ENCODE measurements at regions not wholly inside any gene's neighbourhood (a gene's known extent, or its start where the extent isn't known, plus 50 kb on each side); places are given as distances from the start of the nearest gene placed in this dataset.

GRCh38 chr21:21801921-21802320 lies 803.7 kb downstream of the NCAM2 start:
- no peaks in the 10 kb centered on the region for H3K27me3 ChIP-seq (ENCODE audit: control insufficient read depth in 2 of 2, insufficient read depth in 2 of 2, low read length in 2 of 2)

GRCh38 chr21:21806711-21807597 lies 808.7 kb downstream of the NCAM2 start:
- Mint-ChIP-seq H3K4me1 (no peaks in the 10 kb centered on the region), H3K27ac (no peak overlapping the region), H3K36me3 (no peaks in the 10 kb centered on the region), H3K9me3 (peaks cover 2 to 13% (median 8%) of the 10 kb centered on the region in 7 donors), H3K27me3 (ENCODE audit: low read depth in 3 of 3) (peaks cover 0 to 2% (median 0%) of the 10 kb centered on the region in 3 donors), H3K4me3 (no peak overlapping the region)
- no peaks in the 10 kb centered on the region for H4K20me1 ChIP-seq (ENCODE audit: insufficient read depth, low read length)
- H3K4me3 ChIP-seq (replicated peaks in 1 of 3; ENCODE audit: low read depth in 2 of 3, low read length in 3 of 3), result no peak overlapping the region
- peaks cover 9 to 12% of the 10 kb centered on the region in 2 donors for H3K9me3 ChIP-seq (replicated peaks in 1 of 2; ENCODE audit: control insufficient read depth in 1 of 2, insufficient read depth in 1 of 2, low read length in 2 of 2)
- no peak for TF ChIP-seq CTCF (IDR thresholded peaks at IDR 0.05)
- no peaks in the 10 kb centered on the region for H3K4me1 ChIP-seq (ENCODE audit: control insufficient read depth in 1 of 2, insufficient read depth in 2 of 2, low read length in 2 of 2)
- H3K4me2 ChIP-seq (replicated peaks; ENCODE audit: extremely low read depth, low read length, poor library complexity, severe bottlenecking), result no peak overlapping the region
- H3K27ac ChIP-seq (ENCODE audit: low read depth in 1 of 2, low read length in 2 of 2), result no peak overlapping the region
- intact Hi-C loops (cut with micrococcal nuclease), result no loop called here
- no peak for DNase-seq
- 92% methylated on average over 3 of the region's 7 CpGs for WGBS (ENCODE audit: insufficient coverage)
- H3K9ac ChIP-seq (ENCODE audit: insufficient read depth, low read length, poor library complexity, severe bottlenecking), result no peak overlapping the region
- H2AFZ ChIP-seq (ENCODE audit: insufficient read depth, low read depth, low read length, poor library complexity, severe bottlenecking), result no peak overlapping the region
- no peaks in the 10 kb centered on the region for H3K36me3 ChIP-seq (replicated peaks in 1 of 2; ENCODE audit: control insufficient read depth in 1 of 2, insufficient read depth in 2 of 2, low read length in 2 of 2)
- no peaks in the 10 kb centered on the region for H3K79me2 ChIP-seq (ENCODE audit: insufficient read depth, low read length)
- no peaks in the 10 kb centered on the region for H3K27me3 ChIP-seq (ENCODE audit: control insufficient read depth in 2 of 2, insufficient read depth in 2 of 2, low read length in 2 of 2)

More at GRCh38 chr21:21801921-21802320, 803.7 kb downstream of the NCAM2 start:
- H3K9me3 ChIP-seq (replicated peaks in 1 of 2; ENCODE audit: control insufficient read depth in 1 of 2, insufficient read depth in 1 of 2, low read length in 2 of 2), result peaks cover 9 to 19% of the 10 kb centered on the region in 2 donors
- Mint-ChIP-seq H3K4me1 (no peaks in the 10 kb centered on the region), H3K4me3 (no peak overlapping the region), H3K36me3 (no peaks in the 10 kb centered on the region), H3K27me3 (ENCODE audit: low read depth in 3 of 3) (no peaks in the 10 kb centered on the region), H3K27ac (no peak overlapping the region), H3K9me3 (peaks cover 2 to 16% (median 7%) of the 10 kb centered on the region in 7 donors)
- no peaks in the 10 kb centered on the region for H3K36me3 ChIP-seq (replicated peaks in 1 of 2; ENCODE audit: control insufficient read depth in 1 of 2, insufficient read depth in 2 of 2, low read length in 2 of 2)
- H2AFZ ChIP-seq (ENCODE audit: insufficient read depth, low read depth, low read length, poor library complexity, severe bottlenecking), result no peak overlapping the region
- no peak overlapping the region for H3K9ac ChIP-seq (ENCODE audit: insufficient read depth, low read length, poor library complexity, severe bottlenecking)
- H4K20me1 ChIP-seq (ENCODE audit: insufficient read depth, low read length), result no peaks in the 10 kb centered on the region
- H3K4me1 ChIP-seq (ENCODE audit: control insufficient read depth in 1 of 2, insufficient read depth in 2 of 2, low read length in 2 of 2), result no peaks in the 10 kb centered on the region
- H3K27ac ChIP-seq (ENCODE audit: low read depth in 1 of 2, low read length in 2 of 2), result no peak overlapping the region
- WGBS (ENCODE audit: insufficient coverage), result no CpG with 5 or more reads among the region's 2 CpGs
- TF ChIP-seq CTCF (IDR thresholded peaks at IDR 0.05), result no peak
- intact Hi-C loops (cut with micrococcal nuclease), result no loop called here
- DNase-seq, result no peak
- H3K4me3 ChIP-seq (replicated peaks in 1 of 3; ENCODE audit: low read depth in 2 of 3, low read length in 3 of 3), result no peak overlapping the region
- H3K4me2 ChIP-seq (replicated peaks; ENCODE audit: extremely low read depth, low read length, poor library complexity, severe bottlenecking), result no peak overlapping the region
- no peaks in the 10 kb centered on the region for H3K79me2 ChIP-seq (ENCODE audit: insufficient read depth, low read length)
